ENCODE measurements at regions not wholly inside any gene's neighbourhood (a gene's known extent, or its start where the extent isn't known, plus 50 kb on each side); places are given as distances from the start of the nearest gene placed in this dataset.
A peak's percentile ranks its signal among the peaks of the same experiment; 100 is the strongest.
"Not testable (repeated sequence)": the region's sequence is repeated elsewhere in the genome, so short reads cannot be mapped to it uniquely, and the experiment has no call there.

GRCh38 chr14:99029145-99029915 is 242.7 kb downstream of the BCL11B start:
- DNase-seq (ENCODE audit: low spot score) = no peak
- intact Hi-C loops (cut with DNase I) = loop anchor here in 1 of 2 donors (10.0 kb wide), 1 partner anchor 65 kb away; no protein-coding TSS in a partner anchor

GRCh38 chr14:99029916-99030305 is 242.1 kb downstream of the BCL11B start:
- intact Hi-C loops (cut with DNase I) = loop anchor here in 1 of 2 donors (10.0 kb wide), 1 partner anchor 65 kb away; no protein-coding TSS in a partner anchor
- DNase-seq (ENCODE audit: low spot score) = no peak

- no peak for DNase-seq (ENCODE audit: low spot score)
- intact Hi-C loops (cut with DNase I) = no loop called here
Observed at GRCh38 chr14:99030454-99030853, 241.5 kb downstream of the BCL11B start.

- DNase-seq (ENCODE audit: low spot score) = no peak
Observed at GRCh38 chr14:99032759-99033158, 239.2 kb downstream of the BCL11B start.

GRCh38 chr14:99033951-99034350 is 238.0 kb downstream of the BCL11B start:
- no peak for DNase-seq (ENCODE audit: low spot score)

More at GRCh38 chr14:99032759-99033158, 239.2 kb downstream of the BCL11B start:
- intact Hi-C loops (cut with DNase I) = no loop called here

GRCh38 chr14:99034711-99035171 is 237.3 kb downstream of the BCL11B start:
- DNase-seq (ENCODE audit: low spot score) = no peak
- intact Hi-C loops (cut with DNase I) = no loop called here

More at GRCh38 chr14:99033951-99034350, 238.0 kb downstream of the BCL11B start:
- intact Hi-C loops (cut with DNase I) = no loop called here

- intact Hi-C loops (cut with DNase I) = no loop called here
- no peak for DNase-seq (ENCODE audit: low spot score)
Observed at GRCh38 chr14:99035268-99035667, 236.7 kb downstream of the BCL11B start.

GRCh38 chr14:99035712-99036610 is 236.0 kb downstream of the BCL11B start:
- intact Hi-C loops (cut with DNase I) = no loop called here
- DNase-seq (ENCODE audit: low spot score) = peak; percentile 97

- DNase-seq (ENCODE audit: low spot score) = no peak
Observed at GRCh38 chr14:99036611-99037293, 235.2 kb downstream of the BCL11B start.

GRCh38 chr14:99037326-99037725 is 234.7 kb downstream of the BCL11B start:
- DNase-seq (ENCODE audit: low spot score); intact Hi-C loops (cut with DNase I): not testable (repeated sequence)

More at GRCh38 chr14:99036611-99037293, 235.2 kb downstream of the BCL11B start:
- intact Hi-C loops (cut with DNase I) = no loop called here

GRCh38 chr14:99037777-99038430 is 234.1 kb downstream of the BCL11B start:
- intact Hi-C loops (cut with DNase I) = no loop called here
- DNase-seq (ENCODE audit: low spot score) = no peak

GRCh38 chr14:99038431-99038820 is 233.6 kb downstream of the BCL11B start:
- no peak for DNase-seq (ENCODE audit: low spot score)

GRCh38 chr14:99039331-99040041 is 232.5 kb downstream of the BCL11B start:
- intact Hi-C loops (cut with DNase I) = no loop called here

More at GRCh38 chr14:99038431-99038820, 233.6 kb downstream of the BCL11B start:
- intact Hi-C loops (cut with DNase I) = no loop called here

GRCh38 chr14:99040052-99040451 is 231.9 kb downstream of the BCL11B start:
- intact Hi-C loops (cut with DNase I) = no loop called here
- DNase-seq (ENCODE audit: low spot score) = no peak

More at GRCh38 chr14:99039331-99040041, 232.5 kb downstream of the BCL11B start:
- no peak for DNase-seq (ENCODE audit: low spot score)

- DNase-seq (ENCODE audit: low spot score) = no peak
- intact Hi-C loops (cut with DNase I) = no loop called here
Observed at GRCh38 chr14:99040711-99041110, 231.3 kb downstream of the BCL11B start.

- DNase-seq (ENCODE audit: low spot score) = no peak
- intact Hi-C loops (cut with DNase I) = no loop called here
Observed at GRCh38 chr14:99041141-99041819, 230.7 kb downstream of the BCL11B start.

GRCh38 chr14:99041820-99042174 is 230.2 kb downstream of the BCL11B start:
- no peak for DNase-seq (ENCODE audit: low spot score)
- intact Hi-C loops (cut with DNase I) = no loop called here
